ENCODE measurements at regions not wholly inside any gene's neighbourhood (a gene's known extent, or its start where the extent isn't known, plus 50 kb on each side); places are given as distances from the start of the nearest gene placed in this dataset.

DNA sequence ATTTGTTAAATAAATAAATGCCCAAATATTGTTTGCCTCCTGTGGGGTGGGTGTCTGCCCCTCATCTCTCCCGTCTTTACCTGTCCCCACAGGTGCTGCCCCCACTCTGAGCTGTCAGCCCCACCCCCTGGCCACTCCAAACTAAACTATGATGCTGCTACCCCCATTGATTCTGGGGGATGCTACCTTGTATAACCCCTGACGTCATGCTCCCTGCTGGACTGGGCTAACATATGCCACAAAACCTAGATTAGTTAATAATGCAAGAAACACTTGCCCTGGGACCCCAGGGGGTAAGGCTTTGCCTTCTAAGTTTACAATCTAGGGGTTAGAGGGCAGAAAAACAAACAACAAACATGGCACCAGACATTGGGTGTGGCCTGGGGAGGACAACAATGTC is 58.6 kb downstream of the MSX1 start:
- TF ChIP-seq, protein P1, sequence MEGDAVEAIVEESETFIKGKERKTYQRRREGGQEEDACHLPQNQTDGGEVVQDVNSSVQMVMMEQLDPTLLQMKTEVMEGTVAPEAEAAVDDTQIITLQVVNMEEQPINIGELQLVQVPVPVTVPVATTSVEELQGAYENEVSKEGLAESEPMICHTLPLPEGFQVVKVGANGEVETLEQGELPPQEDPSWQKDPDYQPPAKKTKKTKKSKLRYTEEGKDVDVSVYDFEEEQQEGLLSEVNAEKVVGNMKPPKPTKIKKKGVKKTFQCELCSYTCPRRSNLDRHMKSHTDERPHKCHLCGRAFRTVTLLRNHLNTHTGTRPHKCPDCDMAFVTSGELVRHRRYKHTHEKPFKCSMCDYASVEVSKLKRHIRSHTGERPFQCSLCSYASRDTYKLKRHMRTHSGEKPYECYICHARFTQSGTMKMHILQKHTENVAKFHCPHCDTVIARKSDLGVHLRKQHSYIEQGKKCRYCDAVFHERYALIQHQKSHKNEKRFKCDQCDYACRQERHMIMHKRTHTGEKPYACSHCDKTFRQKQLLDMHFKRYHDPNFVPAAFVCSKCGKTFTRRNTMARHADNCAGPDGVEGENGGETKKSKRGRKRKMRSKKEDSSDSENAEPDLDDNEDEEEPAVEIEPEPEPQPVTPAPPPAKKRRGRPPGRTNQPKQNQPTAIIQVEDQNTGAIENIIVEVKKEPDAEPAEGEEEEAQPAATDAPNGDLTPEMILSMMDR (conservative IDR thresholded peaks at IDR 0.05 in 1 of 2, IDR thresholded peaks at IDR 0.05 in 1 of 2; ENCODE audit: extremely low read depth in 1 of 2, insufficient read depth in 1 of 2, low read depth in 1 of 2, low read length in 2 of 2): no peak
- TF ChIP-seq EZH2 (IDR thresholded peaks at IDR 0.05; ENCODE audit: borderline replicate concordance, low read length): no peak

Measured in mammary epithelial cell (primary cell).